Nucleus accumbens (tissue), 56 donors: ENCODE measurements at regions not wholly inside any gene's neighbourhood (a gene's known extent, or its start where the extent isn't known, plus 50 kb on each side); places are given as distances from the start of the nearest gene placed in this dataset.
"Not testable (repeated sequence)": the region's sequence is repeated elsewhere in the genome, so short reads cannot be mapped to it uniquely, and the experiment has no call there.

Experiments used
- DNase-seq, 56 donors: peaks; one replicate each; lab custom pipeline; 2025; lab: John Stamatoyannopoulos, UW

DNA sequence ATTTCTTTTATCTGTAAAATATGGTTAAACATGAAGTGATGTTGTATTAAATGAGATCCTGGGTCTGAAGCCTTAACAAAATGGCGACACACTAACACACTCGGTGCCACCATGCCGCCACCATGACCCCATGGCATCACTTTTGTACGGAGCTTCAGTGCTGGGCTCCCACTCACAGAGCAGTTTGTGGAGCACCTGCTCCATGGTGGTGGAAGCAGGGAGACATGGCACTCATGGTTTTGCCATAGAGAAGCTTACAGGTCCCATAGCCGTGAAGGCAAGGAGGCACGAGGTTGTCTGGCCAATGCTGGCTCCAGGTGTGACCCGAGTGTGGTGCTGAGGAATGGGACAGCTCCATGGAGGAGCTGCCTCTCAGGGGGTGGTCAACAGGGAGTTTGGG is 63.5 kb upstream of the EN2 start:
- DNase-seq: no peak

DNA sequence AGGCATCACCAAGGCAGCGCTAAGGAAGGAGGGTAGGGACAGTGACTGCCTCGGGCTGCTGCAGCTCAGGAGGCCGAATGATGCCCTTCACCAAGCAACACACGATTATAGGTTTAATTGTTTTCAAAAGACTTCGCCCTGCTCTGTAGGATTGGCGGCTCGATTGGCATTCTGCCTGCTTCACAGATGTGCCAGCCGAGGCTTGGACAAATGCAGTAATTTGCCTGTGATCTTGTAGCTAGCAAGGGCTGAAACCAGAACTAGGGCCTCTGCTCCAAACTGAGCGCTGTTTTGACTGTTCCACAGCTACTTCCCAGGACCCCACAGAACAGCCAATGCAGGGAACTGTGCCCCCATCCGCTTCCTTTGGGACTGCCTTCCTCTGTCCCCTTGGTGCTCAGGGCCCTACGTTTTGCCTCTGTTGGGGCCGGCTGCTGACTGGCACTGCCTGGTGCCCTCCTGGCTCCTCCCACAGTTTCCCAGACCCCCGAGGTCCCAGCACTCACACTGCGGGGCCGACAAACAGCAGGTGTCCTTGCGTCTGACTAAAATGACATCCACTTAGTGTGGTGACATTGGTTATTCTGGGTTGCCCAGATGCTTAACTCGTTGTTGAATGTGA is 62.6 kb upstream of the EN2 start:
- DNase-seq: peak in 12 of 56 donors; percentile 5 to 38 (median 25)

DNA sequence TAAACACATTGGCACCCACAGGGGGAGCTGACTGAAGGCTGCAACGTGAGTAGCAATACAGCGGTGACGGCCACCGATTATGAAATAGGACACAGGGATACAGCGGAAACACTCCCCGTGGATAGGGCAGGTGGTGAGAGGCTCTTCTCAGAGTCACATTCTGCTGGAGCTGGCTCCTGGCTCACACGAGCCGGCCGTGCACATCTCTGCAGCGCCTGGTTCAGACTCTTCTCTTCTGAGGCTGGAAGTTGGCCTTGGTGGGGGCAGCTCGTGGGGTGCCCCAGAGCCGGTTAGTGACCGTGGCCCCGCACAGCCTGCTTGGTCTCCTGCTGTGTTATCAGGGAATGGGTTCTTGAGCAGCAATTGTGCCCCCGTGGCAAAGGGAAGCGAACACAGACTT is 61.3 kb upstream of the EN2 start:
- DNase-seq: no peak

DNA sequence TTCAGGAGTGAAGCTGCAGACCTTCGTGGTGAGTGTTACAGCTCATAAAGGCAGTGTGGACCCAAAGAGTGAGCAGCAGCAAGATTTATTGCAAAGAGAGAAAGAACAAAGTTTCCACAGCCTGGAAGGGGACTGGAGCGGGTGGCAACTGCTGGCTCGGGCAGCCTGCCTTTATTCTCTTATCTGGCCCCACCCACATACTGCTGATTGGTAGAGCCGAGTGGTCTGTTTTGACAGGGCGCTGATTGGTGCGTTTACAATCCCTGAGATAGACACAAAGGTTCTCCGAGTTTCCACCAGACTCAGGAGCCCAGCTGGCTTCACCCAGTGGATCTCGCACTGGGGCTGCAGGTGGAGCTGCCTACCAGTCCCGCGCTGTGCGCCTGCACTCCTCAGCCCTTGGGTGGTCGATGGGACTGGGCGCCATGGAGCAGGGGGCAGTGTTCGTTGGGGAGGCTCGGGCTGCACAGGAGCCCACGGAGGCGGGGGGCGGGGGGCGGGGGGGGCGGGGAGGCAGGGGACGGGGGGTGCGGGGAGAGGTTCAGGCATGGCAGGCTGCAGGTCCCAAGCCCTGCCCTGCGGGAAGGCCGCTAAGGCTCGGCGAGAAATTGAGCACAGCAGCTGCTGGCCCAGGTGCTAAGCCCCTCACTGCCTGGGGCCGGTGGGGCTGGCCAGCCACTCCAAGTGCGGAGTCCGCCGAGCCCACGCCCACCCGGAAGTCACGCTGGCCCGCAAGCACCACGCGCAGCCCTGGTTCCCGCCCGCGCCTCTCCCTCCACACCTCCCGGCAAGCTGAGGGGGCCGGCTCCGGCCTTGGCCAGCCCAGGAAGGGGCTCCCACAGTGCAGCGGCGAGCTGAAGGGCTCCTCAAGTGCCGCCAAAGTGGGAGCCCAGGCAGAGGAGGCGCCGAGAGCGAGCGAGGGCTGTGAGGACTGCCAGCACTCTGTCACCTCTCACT is 59.9 kb upstream of the EN2 start:
- DNase-seq: not testable (repeated sequence)

DNA sequence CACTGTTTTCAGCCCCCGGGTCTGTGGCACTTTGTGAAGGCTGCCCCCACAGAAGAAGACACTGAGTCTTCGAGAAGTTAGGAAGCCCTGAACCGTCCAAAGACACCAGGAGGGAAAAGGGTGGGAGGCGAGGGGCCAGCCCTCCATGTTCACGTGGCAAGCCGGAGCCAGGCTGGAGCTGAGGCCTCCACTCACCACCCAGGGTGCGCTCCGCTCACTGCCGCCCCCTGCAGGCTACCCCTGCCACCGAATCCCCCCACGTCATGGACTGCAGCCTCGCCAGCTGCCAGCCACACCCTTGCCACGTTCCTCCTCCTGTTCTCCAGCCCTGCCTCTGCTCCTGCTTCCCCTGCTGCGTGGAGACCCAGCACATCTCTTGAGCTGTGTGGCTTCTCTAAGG is 59.0 kb upstream of the EN2 start:
- DNase-seq: no peak

DNA sequence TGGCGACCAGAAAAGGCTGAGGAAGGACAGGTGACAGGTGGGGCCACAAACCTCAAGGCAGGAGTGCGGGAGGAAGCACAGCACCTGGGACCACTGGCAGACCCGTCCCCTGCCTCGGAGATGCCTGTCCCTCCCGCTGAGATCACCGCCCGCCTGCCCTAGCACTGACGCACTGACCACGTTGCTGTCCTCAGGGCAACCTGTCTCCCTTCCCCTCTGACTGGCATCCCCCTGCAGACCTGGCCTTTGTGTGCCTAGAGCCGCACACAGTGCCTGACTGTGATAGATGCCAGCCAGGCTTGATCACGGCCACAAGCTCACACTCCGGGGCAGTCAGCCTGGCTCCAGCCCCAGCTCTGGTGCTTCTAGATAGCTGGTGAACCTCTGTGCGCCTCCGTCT is 58.4 kb upstream of the EN2 start:
- DNase-seq: no peak

DNA sequence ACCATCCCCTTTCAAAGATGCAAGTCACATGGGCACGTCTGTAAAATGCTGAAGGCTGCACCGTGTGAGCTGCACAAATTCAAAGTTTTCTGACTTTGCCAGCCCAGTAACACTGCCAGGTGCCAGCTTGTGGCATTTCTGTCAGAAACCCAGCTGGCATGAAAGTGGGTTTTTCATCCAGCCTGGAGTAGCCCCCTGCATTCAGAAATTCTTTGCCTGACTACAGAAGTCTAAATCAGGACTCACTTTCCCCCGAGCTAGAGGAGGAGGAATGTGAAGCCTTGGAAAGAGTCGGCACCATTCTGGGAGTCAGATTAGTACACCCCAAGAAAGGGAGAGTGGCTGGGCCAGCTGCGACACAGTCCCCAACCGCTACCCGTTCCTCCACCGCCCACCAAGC is 56.7 kb upstream of the EN2 start:
- DNase-seq: no peak

DNA sequence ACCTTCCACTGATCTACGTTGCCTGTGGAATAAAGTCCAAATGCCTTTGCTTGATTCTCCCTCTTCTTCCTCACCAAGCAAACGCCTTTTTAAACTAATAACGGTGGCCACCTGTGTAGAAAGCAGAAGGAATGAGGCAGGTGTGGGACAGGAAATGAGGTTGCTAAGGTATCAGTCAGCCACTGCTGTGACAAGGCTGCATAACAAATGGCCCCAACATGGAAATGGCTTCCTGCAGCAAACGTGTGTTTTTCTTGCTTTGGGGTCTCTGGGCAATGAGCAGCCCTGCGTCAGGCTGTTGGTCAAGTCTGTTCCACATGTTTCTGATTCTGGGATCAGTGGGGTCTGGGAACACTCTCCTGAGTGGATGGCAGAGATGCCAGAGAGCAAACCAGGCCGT is 56.0 kb upstream of the EN2 start:
- no peak for DNase-seq

DNA sequence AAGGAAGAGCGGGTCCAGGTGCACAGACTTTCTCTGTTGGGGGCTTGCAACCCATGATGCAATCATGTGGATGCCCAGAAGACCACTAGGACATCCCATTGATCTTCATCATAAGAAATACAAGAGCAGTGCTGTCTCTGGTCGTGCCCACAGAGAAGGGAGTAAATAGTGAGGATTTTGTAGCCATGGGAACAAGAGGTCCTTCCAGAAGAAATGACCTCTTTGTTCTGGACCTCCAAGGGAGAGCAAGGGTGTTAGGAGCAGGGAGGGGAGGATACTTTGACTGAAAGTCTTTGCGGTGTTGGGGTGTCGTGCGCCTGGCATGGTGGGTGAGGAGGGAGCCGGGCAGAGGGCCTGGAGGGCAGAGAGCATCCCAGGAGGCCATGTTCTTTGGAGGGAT is 55.0 kb upstream of the EN2 start:
- DNase-seq: peak in 13 of 56 donors; percentile 10 to 47 (median 25)

DNA sequence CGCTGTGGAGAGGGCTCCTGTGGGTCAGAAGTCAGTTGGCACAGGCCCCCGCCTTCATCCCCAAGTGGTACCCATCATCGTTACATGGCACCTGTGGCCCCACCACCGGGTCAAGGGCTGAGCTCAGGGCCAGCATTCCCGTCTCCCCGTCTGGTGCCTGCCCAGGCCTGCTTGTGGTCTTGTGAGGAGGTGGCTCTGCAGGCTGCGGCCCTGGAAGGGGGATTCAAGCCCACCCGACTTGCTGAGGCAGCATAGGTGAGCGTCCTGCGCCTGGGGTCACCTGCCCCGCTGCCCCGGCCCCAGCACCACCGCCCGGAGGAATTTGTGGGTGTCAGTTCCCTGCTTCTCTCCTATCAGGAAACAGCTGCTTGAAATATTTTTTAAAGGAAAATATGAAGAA is 53.0 kb upstream of the EN2 start:
- DNase-seq: no peak

DNA sequence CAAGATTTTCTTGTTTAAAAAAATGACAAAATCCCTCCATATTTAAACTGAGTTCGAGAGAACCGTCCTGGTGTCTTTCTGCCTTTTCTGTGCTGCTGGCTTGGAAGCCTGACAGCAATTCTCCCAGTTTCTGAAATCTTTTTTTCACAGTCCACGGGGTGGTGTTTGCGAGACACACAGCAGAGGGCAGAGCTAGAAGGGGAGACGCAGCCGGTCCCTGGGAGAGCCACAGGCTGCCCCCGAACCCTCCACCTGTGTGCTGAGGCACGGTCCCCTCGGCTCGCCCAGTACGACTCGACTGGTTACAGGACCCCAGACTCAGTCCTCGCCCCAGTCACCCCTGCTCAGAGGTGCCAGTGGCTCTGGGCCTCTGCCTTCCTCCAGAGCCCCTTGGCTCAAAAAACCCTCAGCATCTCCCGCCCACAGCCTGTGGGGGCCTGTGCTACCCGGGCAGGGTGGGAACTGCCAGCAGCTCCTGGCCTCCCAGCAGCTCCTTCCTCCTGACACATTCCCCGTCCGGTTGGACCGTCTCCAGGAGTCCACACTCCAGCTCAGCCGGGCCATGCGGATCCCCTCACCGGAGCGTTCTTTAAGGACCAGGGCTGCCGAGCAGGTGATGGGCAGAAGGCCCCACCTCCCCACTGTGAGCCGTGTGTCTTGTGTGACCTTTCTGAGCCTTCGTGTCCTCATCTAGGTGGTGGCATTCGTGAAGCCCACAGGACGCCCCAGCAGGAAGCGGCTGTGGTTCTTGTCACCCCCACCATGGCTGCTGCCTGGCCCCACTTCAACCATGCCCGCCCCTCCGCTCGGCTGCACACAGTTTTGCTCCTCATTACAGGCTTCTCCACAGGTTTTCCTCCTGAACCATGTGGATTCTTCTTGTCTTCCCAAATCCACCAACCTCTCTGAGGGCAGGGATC is 52.3 kb upstream of the EN2 start:
- peak in 21 of 56 donors; percentile 7 to 54 (median 26) for DNase-seq

DNA sequence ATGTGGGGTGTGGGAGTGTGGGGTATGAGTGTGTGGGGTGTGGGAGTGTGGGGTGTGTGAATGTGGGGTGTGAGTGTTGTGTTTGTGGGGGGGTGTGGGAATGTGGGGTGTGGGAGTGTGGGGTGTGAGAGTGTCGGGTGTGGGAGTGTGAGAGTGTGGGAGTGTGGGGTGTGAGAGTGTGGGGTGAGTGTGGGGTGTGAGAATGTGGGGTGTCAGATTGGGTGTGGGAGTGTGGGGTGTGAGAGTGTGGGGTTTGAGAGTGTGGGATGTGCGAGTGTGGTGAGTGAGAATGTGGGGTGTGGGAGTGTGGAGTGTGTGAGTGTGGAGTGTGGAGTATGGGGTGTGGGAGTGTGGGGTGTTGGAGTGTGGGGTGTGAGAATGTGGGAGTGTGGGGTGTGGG is 50.1 kb upstream of the EN2 start:
- no peak for DNase-seq
